GM18867 (cell line): ENCODE measurements at regions not wholly inside any gene's neighbourhood (a gene's known extent, or its start where the extent isn't known, plus 50 kb on each side); places are given as distances from the start of the nearest gene placed in this dataset.

Source experiments
- ATAC-seq: cut with Tn5 transposase; IDR thresholded peaks from one replicate; pipeline ENCODE4 v1.9.1; 2021; ENCODE audit warnings: mild to moderate bottlenecking, moderate library complexity; ENCODE audit not compliant: unreplicated experiment

- no peak for ATAC-seq
These were observed 338.7 kb upstream of the GRM7 start for GRCh38 chr3:6522191-6522590.

DNA sequence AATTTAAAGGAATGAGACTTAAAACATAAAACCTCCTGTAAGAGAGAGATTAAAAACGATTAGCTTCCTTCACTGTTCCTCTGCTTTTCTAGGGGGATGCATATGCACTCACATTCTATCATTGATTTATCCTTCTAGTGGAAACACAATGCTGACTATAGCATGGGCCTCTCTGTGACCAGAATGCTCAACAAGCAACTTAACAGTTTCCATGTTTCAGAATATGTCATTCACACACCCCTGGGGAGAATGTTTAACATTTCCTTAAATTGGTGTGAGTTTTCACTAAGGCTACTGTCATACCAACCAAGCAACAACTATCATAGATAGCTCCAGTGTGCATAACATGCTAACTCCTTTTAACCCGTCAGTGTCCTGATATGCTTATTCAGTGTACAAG, 337.9 kb upstream of the GRM7 start:
- no peak for ATAC-seq

DNA sequence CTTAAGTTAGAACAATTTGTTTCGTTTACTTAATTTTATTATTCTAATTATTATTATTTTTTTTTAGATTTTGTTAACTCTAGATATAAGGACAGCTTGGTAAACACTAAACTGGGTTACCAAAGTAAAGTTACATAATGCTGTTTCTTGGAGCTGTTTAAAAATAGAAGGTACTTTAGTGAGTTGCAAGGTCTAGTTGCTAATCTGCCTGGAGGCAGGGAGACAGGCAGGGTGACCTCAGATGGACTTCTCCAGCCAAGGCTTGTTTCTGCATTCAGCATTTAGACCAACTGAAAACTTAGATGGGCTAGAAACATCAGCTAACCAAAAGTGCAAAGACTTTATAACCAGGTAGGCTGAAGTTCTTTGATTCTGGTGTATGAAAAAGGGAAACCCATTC, 336.4 kb upstream of the GRM7 start:
- no peak for ATAC-seq

DNA sequence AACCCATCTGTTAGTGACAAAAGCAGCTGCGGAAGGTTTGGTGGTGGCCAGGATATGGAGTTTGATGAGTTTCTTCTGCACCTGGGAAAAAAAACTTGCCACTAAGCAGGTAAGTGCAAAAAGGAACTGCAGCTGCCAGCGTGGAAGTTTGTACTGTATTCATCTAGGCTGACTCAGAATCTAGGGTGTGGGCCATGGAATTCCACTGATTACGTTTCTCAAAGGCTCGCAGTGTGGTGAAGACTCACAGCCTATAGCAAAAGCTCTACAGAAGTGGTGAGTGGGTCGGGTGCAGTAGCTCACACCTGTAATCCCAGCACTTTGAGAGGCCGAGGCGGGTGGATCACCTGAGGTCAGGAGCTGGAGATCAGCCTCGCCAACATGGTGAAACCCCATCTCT, 334.6 kb upstream of the GRM7 start:
- no peak for ATAC-seq

- peak; percentile 50 for ATAC-seq
These were observed 334.1 kb upstream of the GRM7 start for GRCh38 chr3:6526861-6527260.

GRCh38 chr3:6528951-6529350, 332.0 kb upstream of the GRM7 start:
- peak; percentile 68 for ATAC-seq

DNA sequence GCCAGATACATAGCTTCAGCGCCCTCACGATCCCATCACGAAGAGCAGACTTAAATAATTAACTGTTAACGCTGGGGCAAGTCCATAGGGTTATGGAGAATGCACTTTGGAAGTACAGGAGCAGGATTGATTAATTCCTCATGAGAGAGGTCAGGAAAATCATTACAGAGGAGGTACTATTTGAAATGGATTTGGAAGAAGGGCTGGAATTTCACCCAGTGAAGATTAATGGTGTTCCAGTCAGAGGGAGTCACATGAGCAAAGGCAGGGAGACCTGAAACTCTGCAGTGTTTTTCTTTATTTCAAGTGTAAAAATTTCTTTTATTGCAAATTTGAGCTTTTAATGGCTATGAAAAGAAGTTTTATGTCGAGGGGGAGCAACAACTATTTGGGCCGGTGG, 329.8 kb upstream of the GRM7 start:
- ATAC-seq = no peak

DNA sequence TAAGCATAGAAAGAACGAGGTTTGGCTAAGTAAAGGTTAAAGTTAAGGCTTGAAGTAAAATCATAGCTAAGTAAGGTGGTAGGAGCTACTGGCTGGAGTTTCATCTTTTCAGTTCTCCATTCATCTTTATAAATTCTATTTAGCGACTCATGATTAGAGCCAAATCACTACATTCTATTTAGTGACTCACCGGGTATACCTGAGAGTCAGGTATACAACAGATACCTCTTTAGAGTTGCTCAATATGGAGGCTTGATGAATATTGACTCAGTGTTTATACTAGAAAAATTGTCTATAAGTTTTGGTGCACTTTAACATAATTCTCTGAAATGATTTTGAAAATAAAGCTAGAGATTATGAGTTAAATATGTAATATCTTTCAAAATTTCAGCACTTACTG, 328.8 kb upstream of the GRM7 start:
- ATAC-seq = no peak

DNA sequence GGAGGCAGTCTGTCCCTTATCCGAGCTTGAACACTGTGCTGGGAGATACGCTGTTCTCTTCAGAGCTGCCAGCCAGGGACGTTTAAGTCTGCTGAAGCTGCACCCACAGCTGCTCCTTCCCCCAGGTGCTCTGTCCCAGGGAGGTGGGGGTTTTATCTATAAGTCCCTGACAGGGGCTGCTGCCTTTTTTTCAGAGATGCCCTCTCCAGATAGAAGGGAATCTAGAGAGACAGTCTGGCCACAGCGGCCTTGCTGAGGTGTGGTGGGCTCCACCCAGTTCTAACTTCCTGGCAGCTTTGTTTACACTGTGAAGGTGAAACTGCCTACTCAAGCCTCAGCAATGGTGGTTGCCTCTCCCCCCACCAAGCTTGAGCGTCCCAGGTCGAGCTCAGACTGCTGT, 319.9 kb upstream of the GRM7 start:
- ATAC-seq = no peak

DNA sequence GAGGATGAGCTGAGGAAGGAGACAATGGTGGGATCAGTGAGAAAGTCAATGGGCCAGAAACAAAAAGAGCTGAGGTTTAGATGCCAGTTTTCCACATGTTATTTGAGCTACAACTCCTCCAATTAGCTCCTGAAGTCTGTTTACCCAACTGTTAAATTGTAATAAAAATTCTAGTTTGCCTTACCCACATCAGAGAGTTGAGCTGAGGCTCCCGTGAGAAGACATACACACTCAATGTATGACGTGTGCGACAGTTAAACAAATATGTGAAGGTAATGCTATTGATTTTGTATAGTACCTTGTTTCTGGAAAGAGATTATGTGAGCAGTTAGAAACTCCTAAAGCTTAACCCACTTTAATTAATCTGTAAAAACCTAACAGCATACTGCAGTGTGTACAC, 318.1 kb upstream of the GRM7 start:
- ATAC-seq = no peak

GRCh38 chr3:6549296-6549695, 311.6 kb upstream of the GRM7 start:
- no peak for ATAC-seq

DNA sequence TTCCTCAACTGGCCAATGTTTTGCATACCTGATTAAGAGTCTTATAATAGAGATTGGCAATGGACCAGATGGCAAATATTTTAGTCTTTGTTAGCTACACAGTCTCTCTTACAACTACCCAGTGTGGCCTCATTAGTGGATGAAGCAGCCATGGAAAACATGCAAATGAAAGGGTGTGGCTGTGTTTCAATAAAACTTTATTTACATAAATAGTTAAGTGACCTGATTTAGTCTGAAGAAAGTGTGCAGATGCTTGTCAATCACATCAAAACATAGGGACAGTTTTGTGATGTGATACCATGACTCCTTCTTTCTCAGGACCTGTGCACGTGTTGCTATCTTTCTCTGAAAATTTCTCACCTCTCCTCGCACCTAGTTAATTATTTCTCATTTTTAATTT, 309.8 kb upstream of the GRM7 start:
- no peak for ATAC-seq

DNA sequence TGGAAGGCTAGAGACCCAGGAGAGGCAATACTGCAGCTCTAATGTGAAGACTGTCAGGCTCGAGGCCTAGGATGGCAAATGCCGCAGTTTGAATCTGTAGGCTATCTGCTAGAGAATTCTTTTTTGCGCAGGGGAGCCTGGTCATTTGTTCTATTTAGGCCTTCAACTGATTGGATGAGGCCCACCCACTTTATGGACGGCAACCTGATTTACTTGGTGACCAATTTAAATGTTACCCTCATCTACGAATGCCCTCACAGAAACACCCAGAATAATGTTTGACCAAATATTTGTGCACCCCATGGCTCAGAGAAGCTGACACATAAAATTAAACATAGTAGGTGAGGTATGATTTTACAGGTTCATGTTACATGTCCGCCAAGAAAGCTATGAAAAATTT, 300.7 kb upstream of the GRM7 start:
- ATAC-seq = no peak

DNA sequence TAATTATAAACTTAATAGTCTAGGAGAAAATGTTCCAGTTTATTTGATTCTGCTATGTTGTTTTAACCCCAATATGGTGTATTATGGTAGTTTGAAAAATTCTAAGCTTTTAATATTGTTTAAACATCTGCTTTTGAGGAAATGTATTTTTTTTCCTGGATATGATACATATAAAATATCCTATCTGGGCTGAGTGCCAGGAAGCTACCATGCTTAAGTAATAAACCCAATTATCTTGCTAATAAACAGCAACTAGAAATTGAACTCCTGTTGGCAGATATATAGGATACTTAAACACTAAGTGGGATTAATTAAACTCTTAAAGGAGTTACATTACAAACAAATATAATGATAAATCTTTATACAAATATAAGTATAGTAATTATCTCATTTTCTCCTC, 293.7 kb upstream of the GRM7 start:
- ATAC-seq = no peak

GRCh38 chr3:6568999-6569493, 291.9 kb upstream of the GRM7 start:
- no peak for ATAC-seq

- no peak for ATAC-seq
These were observed 289.5 kb upstream of the GRM7 start for GRCh38 chr3:6571448-6571847.

GRCh38 chr3:6577584-6577983, 283.3 kb upstream of the GRM7 start:
- no peak for ATAC-seq

- no peak for ATAC-seq
These were observed 282.4 kb upstream of the GRM7 start for GRCh38 chr3:6578526-6578925.

GRCh38 chr3:6580808-6581207, 280.1 kb upstream of the GRM7 start:
- ATAC-seq = no peak

- ATAC-seq = no peak
These were observed 275.6 kb upstream of the GRM7 start for GRCh38 chr3:6585360-6585759.

GRCh38 chr3:6600237-6600636, 260.7 kb upstream of the GRM7 start:
- ATAC-seq = no peak

- no peak for ATAC-seq
These were observed 259.5 kb upstream of the GRM7 start for GRCh38 chr3:6601374-6601773.

DNA sequence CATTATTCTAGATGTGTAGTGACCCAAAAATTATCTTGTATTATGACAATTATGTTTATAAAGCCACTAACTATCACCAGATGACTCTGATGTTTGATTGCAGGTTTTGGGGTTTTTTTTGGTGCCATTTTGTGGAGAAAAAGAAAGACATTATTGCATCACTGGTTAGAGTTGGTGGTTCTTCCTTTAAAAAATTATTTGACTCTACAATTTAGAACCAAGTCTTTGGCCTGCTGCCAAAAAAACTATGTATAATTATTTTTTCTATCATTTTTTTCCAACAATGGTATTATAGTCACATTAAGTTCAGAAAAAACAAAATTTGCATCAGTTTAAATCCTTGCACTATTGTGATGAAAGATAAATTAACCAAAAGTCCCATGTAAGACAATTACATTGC, 258.6 kb upstream of the GRM7 start:
- no peak for ATAC-seq

DNA sequence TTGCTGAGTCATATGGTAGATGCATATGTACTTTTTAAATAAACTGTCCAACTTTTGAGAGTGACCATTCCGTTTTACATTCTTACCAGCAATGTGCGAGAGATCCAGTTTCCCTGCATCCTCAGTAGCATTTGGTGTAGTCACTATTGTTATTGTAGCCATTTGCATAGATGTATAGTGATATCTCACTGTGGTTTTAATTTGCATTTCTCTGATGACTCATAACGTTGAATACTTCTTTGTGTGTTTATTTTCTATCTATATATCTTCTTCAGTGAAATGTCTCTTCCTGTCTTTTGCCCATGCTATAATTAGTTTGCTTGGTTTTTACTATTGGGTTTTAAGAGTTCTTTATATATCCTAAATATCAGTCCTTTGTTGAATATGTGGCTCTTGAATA, 255.7 kb upstream of the GRM7 start:
- ATAC-seq = no peak
